GM18505 (cell line): ENCODE measurements at regions not wholly inside any gene's neighbourhood (a gene's known extent, or its start where the extent isn't known, plus 50 kb on each side); places are given as distances from the start of the nearest gene placed in this dataset.
"Not testable (repeated sequence)": the region's sequence is repeated elsewhere in the genome, so short reads cannot be mapped to it uniquely, and the experiment has no call there.

Experiments used
- ATAC-seq: cut with Tn5 transposase; IDR thresholded peaks from one replicate; pipeline ENCODE4 v1.9.1; 2021; ENCODE audit not compliant: unreplicated experiment
- POLR2A ChIP-seq: IDR thresholded peaks from 4 replicates; pipeline ENCODE4 v1.6.1; 2011; ENCODE audit warnings: borderline replicate concordance; ENCODE audit not compliant: insufficient read depth, insufficient read length; ENCODE audit errors: extremely low read depth

DNA sequence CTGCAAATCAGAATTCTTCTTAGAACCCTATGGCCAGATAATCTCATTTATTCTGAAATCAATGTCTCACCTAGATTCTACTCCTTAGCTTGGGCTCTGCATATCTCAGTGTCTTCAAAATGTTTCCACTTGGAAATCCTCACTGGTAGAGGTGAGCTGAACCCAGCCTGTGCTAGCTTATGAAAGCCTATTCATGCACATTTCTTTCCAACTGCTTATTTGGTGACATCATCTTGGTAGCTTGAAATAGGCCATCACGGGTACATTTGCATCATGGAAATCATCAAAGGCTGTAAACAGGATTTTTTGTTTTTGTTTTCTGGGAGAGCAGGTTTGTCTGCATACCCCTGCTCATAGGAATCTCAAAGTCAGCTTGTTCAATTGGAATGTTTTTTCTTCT lies 130.8 kb downstream of the KCNJ18 start:
- no peak for TF ChIP-seq POLR2A
- no peak for ATAC-seq

DNA sequence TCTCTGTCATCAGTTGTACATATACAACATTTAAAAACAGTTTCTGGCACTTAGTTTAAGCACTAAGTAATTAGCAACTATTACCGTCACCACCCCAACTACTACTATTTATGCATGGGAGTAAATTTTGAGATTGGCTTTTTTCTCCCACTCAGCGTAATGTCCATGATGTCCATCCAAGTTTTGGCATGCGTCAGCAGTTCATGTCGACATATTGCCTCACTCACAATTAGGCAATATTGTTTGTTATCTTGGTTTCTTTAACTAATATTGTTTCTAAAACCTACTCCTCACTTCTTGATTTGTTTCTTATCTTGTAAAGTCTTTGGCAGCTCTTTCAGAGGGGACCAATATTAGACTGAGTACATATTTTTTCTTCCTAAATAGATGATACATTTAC lies 131.3 kb downstream of the KCNJ18 start:
- no peak for TF ChIP-seq POLR2A
- no peak for ATAC-seq

DNA sequence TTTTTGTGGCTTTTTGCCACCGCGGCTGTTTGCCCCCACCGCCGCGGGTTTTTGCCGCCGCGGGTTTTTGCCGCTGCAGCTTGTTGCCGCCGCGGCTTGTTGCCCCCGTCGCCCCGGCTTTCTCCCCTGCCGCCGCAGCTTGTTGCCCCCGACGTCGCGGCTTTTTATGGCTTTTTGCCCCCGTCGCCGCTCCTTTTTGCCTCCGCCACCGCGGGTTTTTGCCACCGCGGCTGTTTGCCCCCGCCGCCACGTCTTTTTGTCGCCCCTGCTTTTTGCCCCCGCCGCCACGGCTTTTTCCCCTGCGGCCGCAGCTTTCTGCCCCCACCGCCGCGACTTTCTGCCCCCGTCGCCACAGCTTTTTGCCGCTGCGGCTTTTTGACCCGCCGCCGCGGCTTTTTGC lies 149.5 kb downstream of the KCNJ18 start:
- ATAC-seq, result no peak
- TF ChIP-seq POLR2A, result no peak

- no peak for ATAC-seq
Measured at GRCh38 chr17:21842332-21843317, 150.3 kb downstream of the KCNJ18 start.

DNA sequence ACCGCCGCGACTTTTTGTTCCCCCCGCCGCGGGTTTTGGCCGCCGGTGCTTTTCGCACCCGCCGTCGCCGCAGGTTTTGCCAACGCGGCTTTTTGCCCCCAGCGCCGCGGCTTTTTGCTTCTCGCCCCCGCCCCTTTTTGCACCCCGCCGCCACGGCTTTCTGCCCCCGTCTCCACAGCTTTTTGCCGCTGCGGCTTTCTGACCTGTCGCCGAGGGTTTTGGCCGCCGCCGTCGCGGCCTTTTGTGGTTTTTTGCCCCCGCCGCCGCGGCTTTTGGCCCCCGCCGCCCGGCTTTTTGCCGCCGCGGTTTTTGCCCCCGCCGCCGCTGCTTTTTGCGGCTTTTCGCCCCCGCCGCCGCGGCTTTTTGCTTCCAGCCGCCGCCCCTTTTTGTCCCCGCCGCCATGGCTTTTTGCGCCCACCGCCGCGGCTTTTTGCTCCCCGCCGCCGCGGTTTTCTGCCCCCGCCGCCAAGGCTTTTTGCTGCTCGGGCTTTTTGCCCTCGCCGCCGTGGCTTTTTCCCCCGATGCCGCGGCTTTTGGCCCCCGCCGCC lies 151.1 kb downstream of the KCNJ18 start:
- ATAC-seq, result no peak
- no peak for TF ChIP-seq POLR2A

More at GRCh38 chr17:21842332-21843317, 150.3 kb downstream of the KCNJ18 start:
- TF ChIP-seq POLR2A, result no peak

DNA sequence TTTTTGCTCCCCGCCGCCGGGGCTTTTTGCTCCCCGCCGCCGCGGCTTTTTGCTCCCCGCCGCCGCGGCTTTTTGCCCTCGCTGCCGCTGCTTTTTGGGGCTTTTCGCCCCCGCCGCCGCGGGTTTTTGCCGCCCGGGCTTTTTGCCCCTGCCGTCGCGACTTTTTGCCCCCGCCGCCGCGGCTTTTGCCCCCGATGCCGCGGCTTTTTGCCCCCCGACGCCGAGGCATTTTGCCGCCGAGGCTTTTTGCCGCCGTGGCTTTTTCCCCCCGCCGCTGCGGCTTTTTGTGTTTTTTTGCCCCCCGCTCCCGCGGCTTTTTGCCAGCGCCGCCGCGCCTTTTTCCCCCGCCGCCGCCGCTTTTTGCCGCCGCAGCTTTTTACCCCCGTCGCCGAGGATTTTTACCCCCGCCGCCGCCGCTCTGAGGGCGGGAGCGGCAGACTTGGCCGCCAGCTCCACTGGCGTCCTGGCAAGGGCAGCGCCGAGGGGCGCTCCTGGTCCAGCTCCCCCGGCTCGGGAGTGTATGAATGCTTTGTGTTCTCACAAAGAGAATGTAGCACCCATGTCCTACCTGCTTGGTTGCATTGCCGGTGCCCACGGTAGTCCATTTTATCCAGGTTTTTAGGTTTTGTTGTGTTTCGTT lies 151.7 kb downstream of the KCNJ18 start:
- TF ChIP-seq POLR2A, result no peak
- no peak for ATAC-seq

- ATAC-seq, result not testable (repeated sequence)
Measured at GRCh38 chr17:21848510-21848909, 156.2 kb downstream of the KCNJ18 start.

- not testable (repeated sequence) for ATAC-seq
Measured at GRCh38 chr17:21849030-21849429, 156.7 kb downstream of the KCNJ18 start.

DNA sequence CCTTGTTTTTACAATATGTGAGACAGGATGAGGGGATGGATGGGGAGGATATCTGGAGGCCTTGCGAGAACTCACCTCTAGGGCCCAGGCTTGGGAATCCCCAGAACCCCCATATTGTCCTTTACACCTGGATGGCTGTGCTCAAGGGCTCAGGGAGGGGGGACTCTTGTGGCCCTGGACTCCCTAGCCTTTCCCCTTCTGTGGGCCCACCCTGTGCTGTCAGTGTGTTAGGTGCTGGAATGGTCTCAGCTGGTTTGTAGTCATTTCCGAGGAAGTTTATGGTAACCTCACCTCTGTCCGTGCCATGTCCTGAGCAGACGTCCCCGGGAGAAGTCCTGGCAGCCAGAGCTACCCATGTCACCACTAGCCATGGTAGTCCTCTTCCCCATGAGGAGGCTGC lies 158.3 kb downstream of the KCNJ18 start:
- not testable (repeated sequence) for ATAC-seq
